Mesenchymal stem cell (in vitro differentiated cells and primary cell): ENCODE measurements at regions not wholly inside any gene's neighbourhood (a gene's known extent, or its start where the extent isn't known, plus 50 kb on each side); places are given as distances from the start of the nearest gene placed in this dataset.

Source experiments
- DNase-seq: peaks from one replicate; pipeline ENCODE4 v3.0.0-alpha.2; 2013
- H2AFZ ChIP-seq: one replicate; pipeline ENCODE4 v1.6.1; 2013; ENCODE audit warnings: low read depth, mild to moderate bottlenecking, control low read depth, inconsistent platforms, low read length, moderate library complexity
- H2AK5ac ChIP-seq: 2 replicates; pipeline ENCODE4 v1.6.1; 2013; ENCODE audit warnings: low read length, moderate library complexity, mild to moderate bottlenecking, inconsistent platforms; ENCODE audit not compliant: severe bottlenecking
- H2BK120ac ChIP-seq: one replicate; pipeline ENCODE4 v1.6.1; 2013; ENCODE audit warnings: low read depth, mild to moderate bottlenecking, inconsistent platforms, low read length, moderate library complexity
- H2BK12ac ChIP-seq, 2 experiments: one replicate each; pipeline ENCODE4 v1.6.1; 2013; ENCODE audit warnings: inconsistent platforms in 2 of 2, low read length in 2 of 2, mild to moderate bottlenecking in 2 of 2, moderate library complexity in 2 of 2, control low read depth in 1 of 2
- H2BK15ac ChIP-seq: one replicate; pipeline ENCODE4 v1.6.1; 2013; ENCODE audit warnings: mild to moderate bottlenecking, low read depth, inconsistent platforms; ENCODE audit not compliant: poor library complexity, severe bottlenecking
- H2BK5ac ChIP-seq: 2 replicates; pipeline ENCODE4 v1.6.1; 2013; ENCODE audit warnings: low read depth, mild to moderate bottlenecking, low read length, control low read depth, inconsistent platforms; ENCODE audit not compliant: poor library complexity, severe bottlenecking
- H3K14ac ChIP-seq, 2 experiments: one replicate each; pipeline ENCODE4 v1.6.1; 2013; ENCODE audit warnings: inconsistent platforms in 2 of 2, low read length in 2 of 2, control low read depth in 1 of 2, mild to moderate bottlenecking in 1 of 2, moderate library complexity in 1 of 2
- H3K18ac ChIP-seq, 2 experiments: one replicate each; pipeline ENCODE4 v1.6.1; 2013; ENCODE audit warnings: inconsistent platforms in 2 of 2, low read length in 2 of 2, control low read depth in 1 of 2, low read depth in 1 of 2, mild to moderate bottlenecking in 1 of 2
- H3K23ac ChIP-seq, 2 experiments: one replicate each; pipeline ENCODE4 v1.6.1; 2013; ENCODE audit warnings: inconsistent platforms in 2 of 2, low read length in 2 of 2, mild to moderate bottlenecking in 2 of 2, moderate library complexity in 2 of 2, control low read depth in 1 of 2
- H3K27ac ChIP-seq: 2 replicates; pipeline ENCODE4 v1.5.1; 2013; ENCODE audit warnings: mild to moderate bottlenecking, moderate library complexity, low read length, control low read depth, inconsistent platforms; ENCODE audit not compliant: poor library complexity, severe bottlenecking
- H3K27me3 ChIP-seq, 2 experiments: 2 replicates each; pipeline versions ENCODE4 v1.6.1 to v1.7.0; 2013; ENCODE audit warnings: low read length in 2 of 2, mild to moderate bottlenecking in 2 of 2, moderate library complexity in 2 of 2, control low read depth in 1 of 2, inconsistent platforms in 1 of 2; ENCODE audit not compliant: control insufficient read depth in 1 of 2, insufficient read depth in 1 of 2
- H3K36me3 ChIP-seq, 2 experiments: 2 replicates each; pipeline versions ENCODE4 v1.6.1 to v1.7.0; 2013; ENCODE audit warnings: low read length in 2 of 2, control low read depth in 1 of 2, inconsistent platforms in 1 of 2, low read depth in 1 of 2, mild to moderate bottlenecking in 1 of 2; ENCODE audit not compliant: insufficient read depth in 2 of 2, control insufficient read depth in 1 of 2
- H3K4ac ChIP-seq, 2 experiments: one replicate each; pipeline ENCODE4 v1.6.1; 2013; ENCODE audit warnings: inconsistent platforms in 2 of 2, low read length in 2 of 2, mild to moderate bottlenecking in 2 of 2, moderate library complexity in 2 of 2, control low read depth in 1 of 2, low read depth in 1 of 2
- H3K4me1 ChIP-seq: 2 replicates; pipeline ENCODE4 v1.6.1; 2013; ENCODE audit warnings: low read depth, low read length, control low read depth; ENCODE audit not compliant: control insufficient read depth, insufficient read depth
- H3K4me2 ChIP-seq: 2 replicates; pipeline ENCODE4 v1.6.1; 2013; ENCODE audit warnings: low read length, mild to moderate bottlenecking, inconsistent platforms; ENCODE audit not compliant: poor library complexity, severe bottlenecking
- H3K4me3 ChIP-seq, 2 experiments: 2 replicates each; pipeline versions ENCODE4 v1.5.1 to v1.7.0; 2013; ENCODE audit warnings: low read length in 2 of 2, mild to moderate bottlenecking in 2 of 2, control low read depth in 1 of 2, low read depth in 1 of 2; ENCODE audit not compliant: insufficient read depth in 1 of 2
- H3K79me1 ChIP-seq: replicated peaks from 2 replicates; pipeline ENCODE4 v1.6.1; 2013; ENCODE audit warnings: mild to moderate bottlenecking, control low read depth, low read length, inconsistent platforms; ENCODE audit not compliant: poor library complexity, severe bottlenecking
- H3K9ac ChIP-seq: 2 replicates; pipeline ENCODE4 v1.7.0; 2013; ENCODE audit warnings: mild to moderate bottlenecking, low read length, moderate library complexity
- H3K9me3 ChIP-seq: 2 replicates; pipeline ENCODE4 v1.7.0; 2013; ENCODE audit warnings: mild to moderate bottlenecking, low read length; ENCODE audit not compliant: control insufficient read depth
- H4K8ac ChIP-seq: one replicate; pipeline ENCODE4 v1.6.1; 2013; ENCODE audit warnings: inconsistent platforms, mild to moderate bottlenecking, low read length, moderate library complexity
- H4K91ac ChIP-seq: one replicate; pipeline ENCODE4 v1.6.1; 2013; ENCODE audit warnings: mild to moderate bottlenecking, low read length, inconsistent platforms
- WGBS: methylation state at CpG from one replicate; pipeline ENCODE4 v1.1.7; 2013; ENCODE audit warnings: mixed read lengths; 5-methylcytosine and 5-hydroxymethylcytosine counted together

GRCh38 chr1:187816646-187817045, 987.9 kb downstream of the PLA2G4A start:
- H2BK5ac ChIP-seq, result no peak overlapping the region
- peaks cover 2% of the 10 kb centered on the region for H3K9me3 ChIP-seq
- no peak overlapping the region for H3K18ac ChIP-seq
- no peak overlapping the region for H2AFZ ChIP-seq
- no peak overlapping the region for H2BK15ac ChIP-seq
- H3K14ac ChIP-seq, result no peak overlapping the region
- H2AK5ac ChIP-seq, result no peak overlapping the region
- no peak overlapping the region for H3K4ac ChIP-seq
- no peak overlapping the region for H2BK120ac ChIP-seq
- no peak overlapping the region for H4K91ac ChIP-seq
- H4K8ac ChIP-seq, result no peak overlapping the region
- H3K4me3 ChIP-seq, result no peak overlapping the region
- H3K79me1 ChIP-seq, result no peaks in the 10 kb centered on the region
- H3K23ac ChIP-seq, result no peak overlapping the region
- no peak overlapping the region for H3K9ac ChIP-seq
- no peak overlapping the region for H3K4me2 ChIP-seq
- no peaks in the 10 kb centered on the region for H3K27me3 ChIP-seq
- H3K36me3 ChIP-seq, result no peaks in the 10 kb centered on the region
- 81% methylated on average over 2 of the region's 2 CpGs for WGBS
- no peak overlapping the region for H2BK12ac ChIP-seq
- no peak for DNase-seq
- no peak overlapping the region for H3K27ac ChIP-seq
- H3K4me1 ChIP-seq, result no peaks in the 10 kb centered on the region

- no peaks in the 10 kb centered on the region for H3K36me3 ChIP-seq
- H3K14ac ChIP-seq, result no peak overlapping the region
- 95% methylated on average over 5 of the region's 5 CpGs for WGBS
- no peak overlapping the region for H4K91ac ChIP-seq
- H3K9me3 ChIP-seq, result peaks cover 9% of the 10 kb centered on the region
- no peak overlapping the region for H2BK12ac ChIP-seq
- no peak overlapping the region for H2AK5ac ChIP-seq
- H2BK5ac ChIP-seq, result no peak overlapping the region
- H2BK120ac ChIP-seq, result no peak overlapping the region
- no peaks in the 10 kb centered on the region for H3K4me1 ChIP-seq
- no peak overlapping the region for H3K4me2 ChIP-seq
- no peak overlapping the region for H4K8ac ChIP-seq
- no peak overlapping the region for H3K4ac ChIP-seq
- no peak overlapping the region for H3K4me3 ChIP-seq
- H2AFZ ChIP-seq, result no peak overlapping the region
- H3K9ac ChIP-seq, result no peak overlapping the region
- no peak overlapping the region for H3K18ac ChIP-seq
- no peaks in the 10 kb centered on the region for H3K27me3 ChIP-seq
- H3K79me1 ChIP-seq, result no peaks in the 10 kb centered on the region
- H3K27ac ChIP-seq, result no peak overlapping the region
- H3K23ac ChIP-seq, result no peak overlapping the region
- no peak overlapping the region for H2BK15ac ChIP-seq
- DNase-seq, result no peak
These were observed 989.0 kb downstream of the PLA2G4A start for GRCh38 chr1:187817782-187818181.

- WGBS, result 44% methylated on average over 2 of the region's 5 CpGs
- Histone ChIP-seq H3K9me3 (peaks cover 9% of the 10 kb centered on the region), H3K4ac (no peak overlapping the region), H4K8ac (no peak overlapping the region), H3K79me1 (no peaks in the 10 kb centered on the region), H3K14ac (no peak overlapping the region), H3K4me1 (no peaks in the 10 kb centered on the region), H3K9ac (no peak overlapping the region), H3K23ac (no peak overlapping the region), H3K27me3 (no peaks in the 10 kb centered on the region), H2BK12ac (no peak overlapping the region), H2AK5ac (no peak overlapping the region), H2AFZ (no peak overlapping the region), H2BK5ac (no peak overlapping the region), H3K4me2 (no peak overlapping the region), H4K91ac (no peak overlapping the region), H3K36me3 (no peaks in the 10 kb centered on the region), H2BK15ac (no peak overlapping the region), H2BK120ac (no peak overlapping the region), H3K4me3 (no peak overlapping the region), H3K27ac (no peak overlapping the region), H3K18ac (no peak overlapping the region)
- DNase-seq, result no peak
These were observed 990.3 kb downstream of the PLA2G4A start for GRCh38 chr1:187819086-187819485.

- Histone ChIP-seq H2BK15ac (no peak overlapping the region), H3K4me1 (no peaks in the 10 kb centered on the region), H2AFZ (no peak overlapping the region), H3K27me3 (no peaks in the 10 kb centered on the region), H3K4me3 (no peak overlapping the region), H3K14ac (no peak overlapping the region), H3K79me1 (no peaks in the 10 kb centered on the region), H3K36me3 (no peaks in the 10 kb centered on the region), H3K4me2 (no peak overlapping the region), H2AK5ac (no peak overlapping the region), H3K23ac (no peak overlapping the region), H3K9me3 (peaks cover 4% of the 10 kb centered on the region), H2BK12ac (no peak overlapping the region), H3K9ac (no peak overlapping the region), H3K18ac (no peak overlapping the region), H4K91ac (no peak overlapping the region), H2BK5ac (no peak overlapping the region), H3K27ac (no peak overlapping the region), H4K8ac (no peak overlapping the region), H3K4ac (no peak overlapping the region), H2BK120ac (no peak overlapping the region)
- no peak for DNase-seq
- 97% methylated on average over 9 of the region's 12 CpGs for WGBS
These were observed 1007.8 kb downstream of the PLA2G4A start for GRCh38 chr1:187836557-187836956.
